ENCODE measurements at regions not wholly inside any gene's neighbourhood (a gene's known extent, or its start where the extent isn't known, plus 50 kb on each side); places are given as distances from the start of the nearest gene placed in this dataset.

- TF ChIP-seq ARNT (IDR thresholded peaks at IDR 0.05) (no peak), ZNF384 (IDR thresholded peaks at IDR 0.05) (no peak), FOXA1 (IDR thresholded peaks at IDR 0.05) (no peak), SUZ12 (IDR thresholded peaks at IDR 0.05) (no peak), TARDBP (IDR thresholded peaks at IDR 0.05) (no peak), LEF1 (IDR thresholded peaks at IDR 0.05; ENCODE audit: borderline replicate concordance) (no peak), FOXM1 (IDR thresholded peaks at IDR 0.05; ENCODE audit: borderline replicate concordance) (no peak), ELF4 (IDR thresholded peaks at IDR 0.05) (no peak), CTBP1 (IDR thresholded peaks at IDR 0.05; ENCODE audit: borderline replicate concordance) (no peak), L3MBTL2 (conservative IDR thresholded peaks at IDR 0.05) (no peak)
- TF ChIP-seq, protein P1, sequence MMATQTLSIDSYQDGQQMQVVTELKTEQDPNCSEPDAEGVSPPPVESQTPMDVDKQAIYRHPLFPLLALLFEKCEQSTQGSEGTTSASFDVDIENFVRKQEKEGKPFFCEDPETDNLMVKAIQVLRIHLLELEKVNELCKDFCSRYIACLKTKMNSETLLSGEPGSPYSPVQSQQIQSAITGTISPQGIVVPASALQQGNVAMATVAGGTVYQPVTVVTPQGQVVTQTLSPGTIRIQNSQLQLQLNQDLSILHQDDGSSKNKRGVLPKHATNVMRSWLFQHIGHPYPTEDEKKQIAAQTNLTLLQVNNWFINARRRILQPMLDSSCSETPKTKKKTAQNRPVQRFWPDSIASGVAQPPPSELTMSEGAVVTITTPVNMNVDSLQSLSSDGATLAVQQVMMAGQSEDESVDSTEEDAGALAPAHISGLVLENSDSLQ (IDR thresholded peaks at IDR 0.05), result no peak
Measured at GRCh38 chr2:224258059-224258458, 143.8 kb downstream of the FAM124B start.

All from HEK293T (cell line).